Stimulated activated CD8-positive, alpha-beta memory T cell treated with anti-CD3 and anti-CD28 coated beads, Interleukin-15, amount 100 ng/mL, for 24 hours (primary cell): ENCODE measurements at regions not wholly inside any gene's neighbourhood (a gene's known extent, or its start where the extent isn't known, plus 50 kb on each side); places are given as distances from the start of the nearest gene placed in this dataset.
"Not testable (repeated sequence)": the region's sequence is repeated elsewhere in the genome, so short reads cannot be mapped to it uniquely, and the experiment has no call there.

ENCODE experiments used
- DNase-seq: peaks from one replicate; pipeline ENCODE4 v3.0.0-alpha.2; 2020; ENCODE audit warnings: low read depth

- DNase-seq: no peak
Measured at GRCh38 chr4:184335520-184335919, 117.8 kb upstream of the ENPP6 start.

GRCh38 chr4:184333446-184333845 is 115.8 kb upstream of the ENPP6 start:
- not testable (repeated sequence) for DNase-seq

- no peak for DNase-seq
Measured at GRCh38 chr4:184331268-184331995, 113.8 kb upstream of the ENPP6 start.

GRCh38 chr4:184330517-184331094 is 112.9 kb upstream of the ENPP6 start:
- not testable (repeated sequence) for DNase-seq

- DNase-seq: no peak
Measured at GRCh38 chr4:184329659-184330400, 112.2 kb upstream of the ENPP6 start.

- no peak for DNase-seq
Measured at GRCh38 chr4:184329235-184329634, 111.6 kb upstream of the ENPP6 start.

- DNase-seq: no peak
Measured at GRCh38 chr4:184328022-184328736, 110.5 kb upstream of the ENPP6 start.

- DNase-seq: no peak
Measured at GRCh38 chr4:184324939-184325477, 107.3 kb upstream of the ENPP6 start.

GRCh38 chr4:184322328-184323025 is 104.8 kb upstream of the ENPP6 start:
- no peak for DNase-seq

GRCh38 chr4:184320631-184321030 is 103.0 kb upstream of the ENPP6 start:
- DNase-seq: no peak

- DNase-seq: no peak
Measured at GRCh38 chr4:184318852-184319251, 101.2 kb upstream of the ENPP6 start.

- no peak for DNase-seq
Measured at GRCh38 chr4:184317234-184317918, 99.7 kb upstream of the ENPP6 start.

- DNase-seq: no peak
Measured at GRCh38 chr4:184316821-184317220, 99.1 kb upstream of the ENPP6 start.

- DNase-seq: no peak
Measured at GRCh38 chr4:184315675-184316359, 98.1 kb upstream of the ENPP6 start.

GRCh38 chr4:184313702-184314659 is 96.3 kb upstream of the ENPP6 start:
- no peak for DNase-seq

GRCh38 chr4:184313058-184313581 is 95.4 kb upstream of the ENPP6 start:
- no peak for DNase-seq

- DNase-seq: no peak
Measured at GRCh38 chr4:184312126-184312525, 94.5 kb upstream of the ENPP6 start.

GRCh38 chr4:184310881-184311709 is 93.4 kb upstream of the ENPP6 start:
- DNase-seq: no peak
